A549 (cell line): ENCODE measurements at regions not wholly inside any gene's neighbourhood (a gene's known extent, or its start where the extent isn't known, plus 50 kb on each side); places are given as distances from the start of the nearest gene placed in this dataset.

Experiments
- ATAC-seq, 2 experiments: fragments of 200-7000 bp in 1 of 2; fragments of >200 bp in 1 of 2; cut with Nextera tagmentation in 1 of 2; cut with Tn5 transposase in 1 of 2; 3 replicates each; pipeline versions ENCODE4 v1.8.0 to v1.9.1; 2018 to 2020; ENCODE audit warnings: mild to moderate bottlenecking in 1 of 2, moderate library complexity in 1 of 2
- CTCF ChIA-PET: fragments of 300-600 bp; sonication (Branson Sonifier 250); formaldehyde crosslinking; extraction: SDS; loops from one replicate; lab custom pipeline; 2021; ENCODE audit warnings: antibody characterized with exemption, inconsistent platforms; lab: Yijun Ruan, JAX
- POLR2A ChIA-PET: fragments of 350-600 bp; formaldehyde crosslinking; extraction: SDS; loops from one replicate; lab custom pipeline; 2021; ENCODE audit warnings: antibody characterized with exemption, inconsistent platforms; lab: Yijun Ruan, JAX
- DNase-seq, 2 experiments: peaks; one replicate each; pipeline versions ENCODE4 v3.0.0 to v3.0.0-alpha.2; 2011 to 2016; ENCODE audit warnings: low read depth in 1 of 2, low spot score in 1 of 2
- FAIRE-seq: peaks from 2 replicates; lab custom pipeline; 2011; peaks lifted over from hg19 to GRCh38; lab: Jason Lieb, UNC
- H3K27ac ChIP-seq, 2 experiments: fragments of >200 bp; sonication (Bioruptor Twin); formaldehyde crosslinking; 3 replicates each; pipeline ENCODE4 v1.5.1; 2016 to 2017
- H3K4me1 ChIP-seq: fragments of >200 bp; sonication (Bioruptor Twin); formaldehyde crosslinking; 3 replicates; pipeline ENCODE4 v1.6.1; 2016
- H3K4me2 ChIP-seq: fragments of >200 bp; sonication (Bioruptor Twin); formaldehyde crosslinking; 3 replicates; pipeline ENCODE4 v1.6.1; 2016
- H3K4me3 ChIP-seq: fragments of >200 bp; sonication (Bioruptor Twin); formaldehyde crosslinking; 3 replicates; pipeline ENCODE4 v1.5.1; 2016
- H3K9me3 ChIP-seq: fragments of >200 bp; sonication (Bioruptor Twin); formaldehyde crosslinking; 3 replicates; pipeline ENCODE4 v1.6.1; 2016
- BHLHE40 ChIP-seq: IDR thresholded peaks from 2 replicates; pipeline ENCODE4 v1.6.1; 2012; ENCODE audit warnings: low read depth, low read length, inconsistent platforms
- CBX2 ChIP-seq: fragments of 200-600 bp; sonication (generic); IDR thresholded peaks from 2 replicates; pipeline ENCODE4 v1.6.1; 2016; ENCODE audit warnings: low read depth, mild to moderate bottlenecking, borderline replicate concordance
- CBX8 ChIP-seq: fragments of 200-600 bp; sonication (generic); IDR thresholded peaks from 2 replicates; pipeline ENCODE4 v1.6.1; 2016
- CHD4 ChIP-seq: fragments of 200-600 bp; sonication (generic); IDR thresholded peaks from 2 replicates; pipeline ENCODE4 v1.6.1; 2016; ENCODE audit warnings: antibody characterized with exemption, mild to moderate bottlenecking, borderline replicate concordance
- E2F6 ChIP-seq: IDR thresholded peaks from 2 replicates; pipeline ENCODE4 v1.6.1; 2012; ENCODE audit warnings: low read depth, borderline replicate concordance
- EHF ChIP-seq: fragments of 250-450 bp; sonication (Bioruptor Pico); IDR thresholded peaks from 2 replicates; pipeline ENCODE4 v1.5.0; 2020; ENCODE audit warnings: mild to moderate bottlenecking
- EP300 ChIP-seq, 2 experiments: fragments of >200 bp; sonication (Bioruptor Twin); formaldehyde crosslinking; IDR thresholded peaks; 2 replicates in 1 of 2; 3 replicates in 1 of 2; pipeline ENCODE4 v1.6.1; 2016 to 2017
- FOSL2 ChIP-seq, 2 experiments: fragments of 450-650 bp in 1 of 2; fragments of >200 bp in 1 of 2; sonication (Bioruptor Twin) in 1 of 2; formaldehyde crosslinking; IDR thresholded peaks; 2 replicates each; pipeline versions ENCODE4 v1.5.0 to v1.6.1; 2016 to 2020; ENCODE audit warnings: mild to moderate bottlenecking in 1 of 2, moderate library complexity in 1 of 2
- FOXS1 ChIP-seq: fragments of 250-450 bp; sonication (Bioruptor Pico); IDR thresholded peaks from 2 replicates; pipeline ENCODE4 v1.5.0; 2020; ENCODE audit warnings: mild to moderate bottlenecking, moderate library complexity
- HES2 ChIP-seq: fragments of >200 bp; sonication (Bioruptor Twin); formaldehyde crosslinking; IDR thresholded peaks from 2 replicates; pipeline ENCODE4 v1.6.1; 2016
- HMGXB4 ChIP-seq: fragments of 250-450 bp; sonication (Bioruptor Pico); IDR thresholded peaks from 2 replicates; pipeline ENCODE4 v1.5.0; 2021; ENCODE audit warnings: mild to moderate bottlenecking, moderate library complexity, borderline replicate concordance
- HOXA7 ChIP-seq: fragments of 250-450 bp; sonication (Bioruptor Pico); IDR thresholded peaks from 2 replicates; pipeline ENCODE4 v1.5.0; 2020; ENCODE audit warnings: mild to moderate bottlenecking, moderate library complexity
- HOXB5 ChIP-seq: fragments of 250-450 bp; sonication (Bioruptor Pico); IDR thresholded peaks from 2 replicates; pipeline ENCODE4 v1.5.0; 2020; ENCODE audit warnings: mild to moderate bottlenecking, moderate library complexity
- KDM5A ChIP-seq: fragments of 200-600 bp; sonication (generic); IDR thresholded peaks from 2 replicates; pipeline ENCODE4 v1.6.1; 2016; ENCODE audit warnings: antibody characterized with exemption, mild to moderate bottlenecking
- MAFK ChIP-seq: fragments of 450-650 bp; IDR thresholded peaks from 2 replicates; pipeline ENCODE4 v1.6.1; 2014; ENCODE audit not compliant: partially characterized antibody
- MAX ChIP-seq: IDR thresholded peaks from 2 replicates; pipeline ENCODE4 v1.6.1; 2012
- MAZ ChIP-seq: fragments of 150-350 bp; IDR thresholded peaks from 2 replicates; pipeline ENCODE4 v1.6.1; 2014; ENCODE audit warnings: antibody characterized with exemption, low read depth, low read length, borderline replicate concordance
- NPAS2 ChIP-seq: fragments of 250-450 bp; sonication (Bioruptor Pico); IDR thresholded peaks from 2 replicates; pipeline ENCODE4 v1.8.0; 2022; ENCODE audit warnings: mild to moderate bottlenecking, moderate library complexity, borderline replicate concordance
- POLR2A ChIP-seq: IDR thresholded peaks from 2 replicates; pipeline ENCODE4 v1.6.1; 2012; ENCODE audit warnings: mild to moderate bottlenecking, low read length
- RARB ChIP-seq: fragments of 250-450 bp; sonication (Bioruptor Pico); IDR thresholded peaks from 2 replicates; pipeline ENCODE4 v1.8.0; 2021; ENCODE audit warnings: mild to moderate bottlenecking, moderate library complexity
- RFX5 ChIP-seq: fragments of 450-650 bp; IDR thresholded peaks from 2 replicates; pipeline ENCODE4 v1.7.1; 2014; ENCODE audit warnings: antibody characterized with exemption, mild to moderate bottlenecking, moderate library complexity
- TFCP2L1 ChIP-seq: fragments of 250-450 bp; sonication (Bioruptor Pico); IDR thresholded peaks from 2 replicates; pipeline ENCODE4 v1.5.0; 2021; ENCODE audit warnings: mild to moderate bottlenecking
- TP53 ChIP-seq: fragments of 250-450 bp; sonication (Bioruptor Pico); IDR thresholded peaks from 2 replicates; pipeline ENCODE4 v1.5.0; 2021; ENCODE audit warnings: mild to moderate bottlenecking, moderate library complexity
- WGBS: methylation state at CpG from one replicate; pipeline ENCODE4 v1.1.6; 2017; ENCODE audit errors: missing lambda C conversion rate; 5-methylcytosine and 5-hydroxymethylcytosine counted together

- TF ChIP-seq E2F6 (no peak), CBX8 (no peak), MAFK (no peak), CHD4 (no peak), FOXS1 (no peak), TP53 (CRISPR knock-in tag) (no peak), RARB (CRISPR knock-in tag) (no peak), BHLHE40 (no peak), MAZ (no peak), EHF (no peak), FOSL2 (IDR thresholded peaks at IDR 0.05) (no peak), FOSL2 (CRISPR knock-in tag; IDR thresholded peaks at IDR 0.05) (no peak), HOXA7 (no peak)
These were observed 196.4 kb upstream of the POU2AF2 start (continued) for GRCh38 chr11:111049131-111049530.

- DNase-seq = no peak
- H3K4me3 ChIP-seq = no peak overlapping the region
- FAIRE-seq = no peak
- no peak for ATAC-seq
- H3K27ac ChIP-seq = no peak overlapping the region
- no peaks in the 10 kb centered on the region for H3K4me1 ChIP-seq
- no peaks in the 10 kb centered on the region for H3K9me3 ChIP-seq
- POLR2A ChIA-PET = no interaction called here
- TF ChIP-seq POLR2A = no peak
- no peak for TF ChIP-seq HMGXB4 (CRISPR knock-in tag)
- TF ChIP-seq NPAS2 (CRISPR knock-in tag) = no peak
- no peak for TF ChIP-seq RFX5
- no peak for TF ChIP-seq HES2
- TF ChIP-seq EP300 (IDR thresholded peaks at IDR 0.05) = no peak
- TF ChIP-seq, all 56 proteins: peak for 0
- CTCF ChIA-PET = no interaction called here
- no peak overlapping the region for H3K4me2 ChIP-seq
- WGBS = 62% methylated on average over 7 of the region's 7 CpGs
These were observed 198.2 kb upstream of the POU2AF2 start for GRCh38 chr11:111047374-111047773.

- no peak for DNase-seq
- Histone ChIP-seq H3K27ac (no peak overlapping the region), H3K9me3 (no peaks in the 10 kb centered on the region), H3K4me3 (no peak overlapping the region), H3K4me2 (no peak overlapping the region), H3K4me1 (no peaks in the 10 kb centered on the region)
- ChIA-PET CTCF (no interaction called here), POLR2A (no interaction called here)
- FAIRE-seq = no peak
- ATAC-seq = no peak
- 14% methylated on average over 2 of the region's 2 CpGs for WGBS
- TF ChIP-seq HOXB5 (CRISPR knock-in tag) = no peak
- TF ChIP-seq KDM5A = no peak
- TF ChIP-seq EHF = no peak
- no peak for TF ChIP-seq MAX
- TF ChIP-seq CBX2 = no peak
- no peak for TF ChIP-seq TFCP2L1 (CRISPR knock-in tag)
- no peak for TF ChIP-seq MAZ
- TF ChIP-seq RARB (CRISPR knock-in tag) = no peak
- no peak for TF ChIP-seq FOSL2 (IDR thresholded peaks at IDR 0.05)
- TF ChIP-seq FOSL2 (CRISPR knock-in tag; IDR thresholded peaks at IDR 0.05) = no peak
- no peak for TF ChIP-seq RFX5
- TF ChIP-seq, all 56 proteins: peak for 0
These were observed 199.2 kb upstream of the POU2AF2 start for GRCh38 chr11:111046291-111046690.
